ENCODE measurements at regions not wholly inside any gene's neighbourhood (a gene's known extent, or its start where the extent isn't known, plus 50 kb on each side); places are given as distances from the start of the nearest gene placed in this dataset.

DNA sequence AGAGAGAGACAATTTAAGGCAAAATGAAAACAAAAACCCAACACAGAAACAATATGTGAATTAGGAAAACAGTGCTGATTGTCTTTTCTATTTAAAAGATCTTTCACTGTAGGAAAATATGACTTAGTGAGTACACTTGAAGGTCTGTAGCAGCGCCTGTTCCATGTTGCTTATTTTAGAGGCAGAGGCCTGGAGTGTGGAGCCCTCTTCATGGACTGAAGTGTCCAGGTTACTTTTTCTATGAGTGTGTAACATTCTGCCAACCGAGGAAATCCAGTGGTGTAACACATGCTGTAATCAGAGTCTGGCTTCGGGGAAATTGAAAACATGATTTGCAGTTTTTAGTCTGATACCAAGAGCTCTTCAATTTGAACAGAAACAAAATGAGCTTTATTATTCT, 64.0 kb upstream of the GPRIN3 start:
- DNase-seq, result no peak

GRCh38 chr4:89369581-89369980, 62.0 kb upstream of the GPRIN3 start:
- DNase-seq, result no peak

DNA sequence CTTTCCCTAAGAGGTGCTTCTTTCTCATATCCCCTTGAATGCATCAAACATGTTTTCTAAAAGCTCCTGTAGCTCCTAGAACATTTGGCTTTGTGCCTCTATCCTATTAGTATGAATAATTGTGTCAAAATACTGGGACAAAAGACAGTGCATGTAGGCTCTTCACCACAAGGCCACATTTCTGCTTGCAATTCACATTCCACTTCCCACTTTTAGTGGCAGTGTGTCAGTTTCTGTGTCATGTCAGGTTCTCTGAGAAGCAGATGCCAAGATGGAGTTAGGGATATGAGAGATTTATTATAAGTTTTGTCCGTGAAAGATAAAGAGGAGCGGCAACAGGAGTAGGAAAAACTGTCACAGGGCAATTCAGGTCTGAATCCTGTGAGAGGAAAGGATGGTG, 61.3 kb upstream of the GPRIN3 start:
- DNase-seq, result peak in 2 of 56 donors; percentile 0

- no peak for DNase-seq
Measured at GRCh38 chr4:89365776-89366175, 58.2 kb upstream of the GPRIN3 start.

DNA sequence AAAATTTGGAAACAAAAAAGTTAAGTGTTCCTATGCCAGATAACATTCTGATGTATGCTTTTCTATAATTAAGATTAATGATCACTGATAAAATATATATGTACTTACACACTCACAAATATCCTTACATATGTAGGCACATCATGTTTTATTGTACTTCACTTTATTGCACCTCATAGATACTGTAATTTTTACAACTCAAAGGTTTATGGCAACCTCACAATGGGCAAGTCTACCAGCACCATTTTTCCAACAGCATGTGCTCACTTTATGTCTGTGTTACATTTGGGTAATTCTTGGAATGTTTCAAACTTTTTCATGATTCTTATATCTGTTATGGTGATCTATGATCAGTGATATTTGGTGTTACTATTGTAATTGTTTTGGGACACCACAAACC, 57.8 kb upstream of the GPRIN3 start:
- no peak for DNase-seq

GRCh38 chr4:89364541-89364940, 56.9 kb upstream of the GPRIN3 start:
- DNase-seq, result no peak

DNA sequence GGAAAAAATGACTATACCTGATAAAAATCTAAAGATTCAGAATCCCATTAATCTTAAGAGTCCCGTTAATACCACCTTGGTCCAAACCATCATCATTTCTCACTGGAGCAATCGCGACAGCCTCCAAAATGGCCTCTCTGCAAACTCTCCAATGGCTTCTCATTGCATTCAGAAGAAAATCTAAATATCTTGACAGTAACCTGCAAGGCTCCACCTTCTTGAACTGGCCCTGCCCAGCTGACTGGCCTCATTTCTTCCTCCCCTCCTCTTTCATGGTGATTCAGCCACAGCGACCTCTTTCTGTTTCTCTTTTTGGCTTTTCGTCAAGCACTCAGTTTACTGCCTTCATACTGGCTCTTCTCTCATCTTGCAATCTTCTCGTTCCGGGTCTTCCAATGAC, 56.2 kb upstream of the GPRIN3 start:
- DNase-seq, result no peak

- DNase-seq, result no peak
Measured at GRCh38 chr4:89358935-89359638, 51.5 kb upstream of the GPRIN3 start.

GRCh38 chr4:89357787-89358186, 50.2 kb upstream of the GPRIN3 start:
- no peak for DNase-seq
